Ovary (tissue), 3 donors: ENCODE measurements at regions not wholly inside any gene's neighbourhood (a gene's known extent, or its start where the extent isn't known, plus 50 kb on each side); places are given as distances from the start of the nearest gene placed in this dataset.

Experiments used
- CTCF ChIP-seq, 3 donors: fragments of 450-650 bp in 2 of 3; fragments of 200-600 bp in 1 of 3; IDR thresholded peaks; one replicate each; pipeline versions ENCODE4 v1.5.1 to v1.8.0; 2016 to 2022; ENCODE audit warnings: antibody characterized with exemption in 3 of 3, mild to moderate bottlenecking in 1 of 3
- EP300 ChIP-seq: sonication (generic); formaldehyde crosslinking; IDR thresholded peaks from one replicate; pipeline ENCODE4 v1.6.1; 2017; ENCODE audit warnings: antibody characterized with exemption
- POLR2A ChIP-seq: fragments of 450-650 bp; IDR thresholded peaks from one replicate; pipeline ENCODE4 v1.6.1; 2017; ENCODE audit warnings: antibody characterized with exemption, mild to moderate bottlenecking, moderate library complexity
- donor health status: DM: no; HTN: no; CAD: no.

GRCh38 chr21:17406202-17406601, 106.6 kb upstream of the CXADR start:
- no peak for TF ChIP-seq CTCF (IDR thresholded peaks at IDR 0.05)
- TF ChIP-seq EP300 = no peak
- TF ChIP-seq POLR2A = no peak
